BLaER1 treated with 17β-estradiol and CSF1 and Interleukin-3, amounts not matched to agents 10 nM and 100 nM (cell line): ENCODE measurements at regions not wholly inside any gene's neighbourhood (a gene's known extent, or its start where the extent isn't known, plus 50 kb on each side); places are given as distances from the start of the nearest gene placed in this dataset.

Source experiments
- H3K27ac ChIP-seq, 11 experiments: shearing (Covaris generic); formaldehyde crosslinking; 2 replicates each; pipeline ENCODE4 v1.8.1; 2022
- H3K27me3 ChIP-seq, 11 experiments: shearing (Covaris generic); formaldehyde crosslinking; 2 replicates each; pipeline ENCODE4 v1.8.1; 2022
- H3K36me3 ChIP-seq, 11 experiments: shearing (Covaris generic); formaldehyde crosslinking; 2 replicates each; pipeline ENCODE4 v1.8.1; 2022
- H3K4me1 ChIP-seq, 10 experiments: shearing (Covaris generic); formaldehyde crosslinking; 2 replicates each; pipeline ENCODE4 v1.8.1; 2022
- H3K4me2 ChIP-seq, 11 experiments: shearing (Covaris generic); formaldehyde crosslinking; 2 replicates each; pipeline ENCODE4 v1.8.1; 2022
- H3K4me3 ChIP-seq, 10 experiments: shearing (Covaris generic); formaldehyde crosslinking; 2 replicates each; pipeline ENCODE4 v1.8.1; 2022
- H3K9ac ChIP-seq, 11 experiments: shearing (Covaris generic); formaldehyde crosslinking; 2 replicates each; pipeline ENCODE4 v1.8.1; 2022
- H3K9me3 ChIP-seq, 11 experiments: shearing (Covaris generic); formaldehyde crosslinking; replicated peaks in 1 of 11; 2 replicates each; pipeline ENCODE4 v1.8.1; 2022
- H4K20me1 ChIP-seq, 11 experiments: shearing (Covaris generic); formaldehyde crosslinking; 2 replicates each; pipeline ENCODE4 v1.8.1; 2022
- Cebpa-rat ChIP-seq, 11 experiments: shearing (Covaris generic); IDR thresholded peaks; 2 replicates each; pipeline ENCODE4 v1.8.1; 2022

GRCh38 chr18:45565280-45565970, 49.9 kb upstream of the SLC14A2 start:
- H4K20me1 ChIP-seq = no peaks in the 10 kb centered on the region
- H3K27me3 ChIP-seq = no peaks in the 10 kb centered on the region
- H3K4me2 ChIP-seq = no peak overlapping the region
- no peaks in the 10 kb centered on the region for H3K36me3 ChIP-seq
- H3K4me3 ChIP-seq = no peak overlapping the region
- no peak for TF ChIP-seq Cebpa-rat (IDR thresholded peaks at IDR 0.05)
- H3K9me3 ChIP-seq = no peaks in the 10 kb centered on the region; a peak in 1 of 22 replicates
- H3K4me1 ChIP-seq = no peaks in the 10 kb centered on the region
- H3K27ac ChIP-seq = no peak overlapping the region
- H3K9ac ChIP-seq = no peak overlapping the region
